Activated naive CD4-positive, alpha-beta T cell treated with anti-CD3 and anti-CD28 coated beads, Interleukin-2, amount 50 U/mL, for 72 hours (primary cell): ENCODE measurements at regions not wholly inside any gene's neighbourhood (a gene's known extent, or its start where the extent isn't known, plus 50 kb on each side); places are given as distances from the start of the nearest gene placed in this dataset.
"Not testable (repeated sequence)": the region's sequence is repeated elsewhere in the genome, so short reads cannot be mapped to it uniquely, and the experiment has no call there.

Experiments used
- ATAC-seq, 2 donors: fragments of 150-1000 bp; cut with Tn5 transposase; 2 replicates each; pipeline ENCODE4 v1.10.0; 2021; ENCODE audit warnings: mild to moderate bottlenecking in 2 of 2, moderate library complexity in 2 of 2
- DNase-seq, 2 donors: peaks; one replicate each; pipeline ENCODE4 v3.0.0; 2021 to 2022; ENCODE audit warnings: low spot score in 2 of 2
- H3K27ac Mint-ChIP-seq, 2 donors: one replicate each; pipeline ENCODE4 v1.8.0; 2022; ENCODE audit warnings: mild to moderate bottlenecking in 2 of 2, mixed read lengths in 2 of 2
- H3K36me3 Mint-ChIP-seq, 2 donors: one replicate each; pipeline ENCODE4 v1.8.0; 2022; ENCODE audit warnings: mixed read lengths in 2 of 2
- H3K9me3 Mint-ChIP-seq, 2 donors: one replicate each; pipeline ENCODE4 v1.8.0; 2022; ENCODE audit warnings: mixed read lengths in 2 of 2

- peaks cover 5 to 9% of the 10 kb centered on the region in 2 donors for H3K9me3 Mint-ChIP-seq
Observed at GRCh38 chr9:103323699-103324098, 328.6 kb downstream of the CYLC2 start.

GRCh38 chr9:103335461-103335860 is 340.3 kb downstream of the CYLC2 start:
- ATAC-seq (no peak), DNase-seq (no peak)
- no peaks in the 10 kb centered on the region for H3K36me3 Mint-ChIP-seq
- H3K27ac Mint-ChIP-seq, result no peak overlapping the region
- H3K9me3 Mint-ChIP-seq, result peaks cover 6 to 11% of the 10 kb centered on the region in 2 donors

More at GRCh38 chr9:103323699-103324098, 328.6 kb downstream of the CYLC2 start:
- DNase-seq (no peak), ATAC-seq (no peak)
- no peak overlapping the region for H3K27ac Mint-ChIP-seq
- peaks cover 0 to 6% of the 10 kb centered on the region in 2 donors for H3K36me3 Mint-ChIP-seq

GRCh38 chr9:103355000-103355399 is 359.9 kb downstream of the CYLC2 start:
- no peak overlapping the region for H3K27ac Mint-ChIP-seq
- no peak for ATAC-seq

GRCh38 chr9:103357980-103358379 is 362.8 kb downstream of the CYLC2 start:
- not testable (repeated sequence) for H3K27ac Mint-ChIP-seq, ATAC-seq, DNase-seq, H3K36me3 Mint-ChIP-seq
- H3K9me3 Mint-ChIP-seq, result peaks cover 23 to 32% of the 10 kb centered on the region in 2 donors

More at GRCh38 chr9:103355000-103355399, 359.9 kb downstream of the CYLC2 start:
- peaks cover 14 to 24% of the 10 kb centered on the region in 2 donors for H3K9me3 Mint-ChIP-seq
- no peak for DNase-seq
- H3K36me3 Mint-ChIP-seq, result peaks cover 0 to 6% of the 10 kb centered on the region in 2 donors

- H3K9me3 Mint-ChIP-seq, result peaks cover 17 to 31% of the 10 kb centered on the region in 2 donors
- no peaks in the 10 kb centered on the region for H3K36me3 Mint-ChIP-seq
Observed at GRCh38 chr9:103361906-103362305, 366.8 kb downstream of the CYLC2 start.

GRCh38 chr9:103362986-103363385 is 367.9 kb downstream of the CYLC2 start:
- Mint-ChIP-seq H3K9me3 (peaks cover 17 to 31% of the 10 kb centered on the region in 2 donors), H3K36me3 (no peaks in the 10 kb centered on the region), H3K27ac (no peak overlapping the region)
- DNase-seq (no peak), ATAC-seq (no peak)

More at GRCh38 chr9:103361906-103362305, 366.8 kb downstream of the CYLC2 start:
- ATAC-seq (no peak), DNase-seq (no peak)
- no peak overlapping the region for H3K27ac Mint-ChIP-seq

- DNase-seq (no peak), ATAC-seq (no peak)
- Mint-ChIP-seq H3K9me3 (peaks cover 13 to 19% of the 10 kb centered on the region in 2 donors), H3K27ac (no peak overlapping the region), H3K36me3 (no peaks in the 10 kb centered on the region)
Observed at GRCh38 chr9:103364753-103365152, 369.6 kb downstream of the CYLC2 start.

- H3K9me3 Mint-ChIP-seq, result peaks cover 0 to 4% of the 10 kb centered on the region in 2 donors
- DNase-seq, result no peak
- no peaks in the 10 kb centered on the region for H3K36me3 Mint-ChIP-seq
Observed at GRCh38 chr9:103371152-103371551, 376.0 kb downstream of the CYLC2 start.

GRCh38 chr9:103372828-103373227 is 377.7 kb downstream of the CYLC2 start:
- ATAC-seq (no peak), DNase-seq (no peak)
- Mint-ChIP-seq H3K36me3 (no peaks in the 10 kb centered on the region), H3K27ac (no peak overlapping the region), H3K9me3 (peaks cover 0 to 4% of the 10 kb centered on the region in 2 donors)

More at GRCh38 chr9:103371152-103371551, 376.0 kb downstream of the CYLC2 start:
- no peak for ATAC-seq
- no peak overlapping the region for H3K27ac Mint-ChIP-seq

GRCh38 chr9:103377667-103378066 is 382.5 kb downstream of the CYLC2 start:
- ATAC-seq, result no peak
- DNase-seq, result no peak
- H3K9me3 Mint-ChIP-seq, result peaks cover 3 to 5% of the 10 kb centered on the region in 2 donors
- H3K36me3 Mint-ChIP-seq, result no peaks in the 10 kb centered on the region
- H3K27ac Mint-ChIP-seq, result no peak overlapping the region

GRCh38 chr9:103397868-103398600 is 402.9 kb downstream of the CYLC2 start:
- ATAC-seq (peak in 1 of 2 donors; percentile 69), DNase-seq (peak in 1 of 2 donors; percentile 22)
- Mint-ChIP-seq H3K27ac (no peak overlapping the region), H3K9me3 (no peaks in the 10 kb centered on the region), H3K36me3 (no peaks in the 10 kb centered on the region)

- Mint-ChIP-seq H3K27ac (no peak overlapping the region), H3K9me3 (no peaks in the 10 kb centered on the region), H3K36me3 (no peaks in the 10 kb centered on the region)
- DNase-seq, result no peak
- no peak for ATAC-seq
Observed at GRCh38 chr9:103399535-103399934, 404.4 kb downstream of the CYLC2 start.

GRCh38 chr9:103407260-103407659 is 412.1 kb downstream of the CYLC2 start:
- ATAC-seq, result no peak
- Mint-ChIP-seq H3K9me3 (no peaks in the 10 kb centered on the region), H3K36me3 (no peaks in the 10 kb centered on the region), H3K27ac (no peak overlapping the region)
- no peak for DNase-seq

- Mint-ChIP-seq H3K9me3 (peaks cover 0 to 3% of the 10 kb centered on the region in 2 donors), H3K36me3 (no peaks in the 10 kb centered on the region), H3K27ac (no peak overlapping the region)
- DNase-seq (no peak), ATAC-seq (no peak)
Observed at GRCh38 chr9:103410059-103410458, 414.9 kb downstream of the CYLC2 start.

GRCh38 chr9:103427696-103428095 is 432.6 kb downstream of the CYLC2 start:
- DNase-seq (no peak), ATAC-seq (no peak)
- H3K27ac Mint-ChIP-seq, result no peak overlapping the region
- no peaks in the 10 kb centered on the region for H3K36me3 Mint-ChIP-seq
- no peaks in the 10 kb centered on the region for H3K9me3 Mint-ChIP-seq

- H3K9me3 Mint-ChIP-seq, result no peaks in the 10 kb centered on the region
- H3K27ac Mint-ChIP-seq, result no peak overlapping the region
- ATAC-seq (no peak), DNase-seq (no peak)
- no peaks in the 10 kb centered on the region for H3K36me3 Mint-ChIP-seq
Observed at GRCh38 chr9:103430469-103430868, 435.3 kb downstream of the CYLC2 start.

- H3K36me3 Mint-ChIP-seq, result peaks cover 0 to 5% of the 10 kb centered on the region in 2 donors
Observed at GRCh38 chr9:103431809-103432208, 436.7 kb downstream of the CYLC2 start.

GRCh38 chr9:103444176-103444575 is 449.0 kb downstream of the CYLC2 start:
- DNase-seq (no peak), ATAC-seq (no peak)
- H3K36me3 Mint-ChIP-seq, result no peaks in the 10 kb centered on the region
- H3K9me3 Mint-ChIP-seq, result no peaks in the 10 kb centered on the region
- no peak overlapping the region for H3K27ac Mint-ChIP-seq

More at GRCh38 chr9:103431809-103432208, 436.7 kb downstream of the CYLC2 start:
- H3K9me3 Mint-ChIP-seq, result peaks cover 0 to 5% of the 10 kb centered on the region in 2 donors
- ATAC-seq (no peak), DNase-seq (no peak)
- no peak overlapping the region for H3K27ac Mint-ChIP-seq
